ENCODE measurements at regions not wholly inside any gene's neighbourhood (a gene's known extent, or its start where the extent isn't known, plus 50 kb on each side); places are given as distances from the start of the nearest gene placed in this dataset.
"Not testable (repeated sequence)": the region's sequence is repeated elsewhere in the genome, so short reads cannot be mapped to it uniquely, and the experiment has no call there.

DNA sequence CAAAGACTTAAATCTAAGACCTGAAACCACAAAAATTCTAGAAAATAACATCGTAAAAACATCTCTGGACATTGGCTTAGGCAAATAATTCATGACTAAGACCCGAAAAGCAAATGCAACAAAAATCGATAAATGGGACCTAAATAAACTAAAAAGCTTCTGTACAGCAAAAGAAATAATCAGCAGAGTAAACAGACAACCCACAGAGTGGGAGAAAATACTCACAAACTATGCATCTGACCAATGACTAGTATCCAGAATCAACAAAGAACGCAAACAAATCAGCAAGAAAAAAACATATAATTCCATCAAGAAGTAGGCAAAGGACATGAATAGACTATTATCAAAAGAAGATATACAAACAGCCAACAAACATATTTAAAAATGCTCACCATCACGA, 749.4 kb downstream of the PLOD2 start:
- DNase-seq (ENCODE audit: low read depth): no peak

DNA sequence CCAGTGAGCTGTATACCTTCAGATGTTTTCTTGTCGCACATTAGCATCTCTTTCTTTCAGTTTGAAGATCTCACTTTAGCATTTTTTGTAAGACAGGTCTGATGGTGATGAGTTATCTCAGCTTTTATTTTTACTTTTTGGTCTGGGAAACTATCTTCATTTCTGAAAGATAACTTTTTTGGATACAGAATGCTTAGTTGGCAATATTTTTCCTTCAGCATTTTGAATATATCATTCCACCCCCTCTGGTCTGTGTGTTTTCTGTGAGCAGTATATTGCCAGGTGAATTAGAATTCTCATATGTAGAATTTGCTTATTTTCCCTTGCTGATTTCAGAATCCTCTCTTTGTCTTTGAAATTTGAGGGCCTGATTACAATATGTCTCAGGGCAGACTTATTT, 743.3 kb downstream of the PLOD2 start:
- no peak for DNase-seq (ENCODE audit: low read depth)

DNA sequence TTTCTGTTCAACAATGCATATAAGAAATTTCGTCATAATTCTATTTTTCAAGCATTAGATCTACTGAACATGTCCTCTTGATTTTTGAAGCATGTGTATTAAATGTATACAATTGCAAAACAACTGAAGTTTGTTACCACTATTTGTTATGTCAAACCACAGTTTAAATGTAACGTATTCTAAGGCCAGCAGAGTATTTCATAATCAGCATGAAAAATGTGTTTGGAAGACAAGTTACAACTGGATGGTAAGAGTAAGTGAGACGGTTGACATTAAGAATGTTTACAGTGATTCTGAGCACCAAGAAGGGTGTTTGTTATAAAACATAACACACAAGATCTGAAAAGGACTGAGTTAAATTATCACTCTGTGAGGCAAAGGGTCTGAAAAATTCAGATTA, 738.4 kb downstream of the PLOD2 start:
- DNase-seq (ENCODE audit: low read depth): no peak

GRCh38 chr3:145427355-145427754, 733.6 kb downstream of the PLOD2 start:
- no peak for DNase-seq (ENCODE audit: low read depth)

DNA sequence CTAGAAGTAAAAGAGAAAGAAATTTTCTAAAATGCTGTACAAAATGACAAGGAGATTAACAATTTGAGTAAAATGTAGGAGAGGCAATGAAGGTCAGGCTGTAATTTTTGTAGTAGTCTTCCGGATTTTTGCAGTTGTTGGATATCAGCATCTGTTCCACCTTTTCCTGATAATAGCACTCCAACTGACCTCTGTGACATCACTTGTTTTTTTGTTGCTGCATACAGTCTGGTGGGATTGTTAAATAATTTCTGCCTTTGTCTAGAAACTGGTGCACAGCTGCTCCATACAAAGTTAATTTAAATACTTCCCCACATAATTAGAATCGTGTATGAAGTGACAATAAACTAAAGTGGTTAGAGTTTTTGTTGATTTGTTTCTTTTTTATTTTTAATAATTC, 731.4 kb downstream of the PLOD2 start:
- DNase-seq (ENCODE audit: low read depth): no peak

DNA sequence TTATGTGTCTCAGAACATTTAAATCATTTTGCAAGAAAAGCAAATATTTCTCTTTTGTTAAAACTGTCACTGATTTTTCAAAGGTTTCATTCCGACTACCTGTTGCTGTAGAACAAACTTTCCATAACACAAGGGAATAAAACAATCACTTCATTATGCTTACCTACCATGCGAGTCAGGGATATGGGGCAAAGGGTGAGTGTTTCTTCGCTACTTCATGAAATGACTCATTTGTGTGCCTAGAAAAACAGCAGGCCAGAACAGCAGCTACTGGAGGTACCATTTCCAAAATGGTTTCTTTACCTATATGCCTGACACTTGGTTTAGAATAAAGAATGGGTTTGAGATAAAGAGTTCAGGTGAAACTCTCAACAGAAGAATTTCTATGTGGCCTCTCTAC, 712.5 kb downstream of the PLOD2 start:
- no peak for DNase-seq (ENCODE audit: low read depth)

DNA sequence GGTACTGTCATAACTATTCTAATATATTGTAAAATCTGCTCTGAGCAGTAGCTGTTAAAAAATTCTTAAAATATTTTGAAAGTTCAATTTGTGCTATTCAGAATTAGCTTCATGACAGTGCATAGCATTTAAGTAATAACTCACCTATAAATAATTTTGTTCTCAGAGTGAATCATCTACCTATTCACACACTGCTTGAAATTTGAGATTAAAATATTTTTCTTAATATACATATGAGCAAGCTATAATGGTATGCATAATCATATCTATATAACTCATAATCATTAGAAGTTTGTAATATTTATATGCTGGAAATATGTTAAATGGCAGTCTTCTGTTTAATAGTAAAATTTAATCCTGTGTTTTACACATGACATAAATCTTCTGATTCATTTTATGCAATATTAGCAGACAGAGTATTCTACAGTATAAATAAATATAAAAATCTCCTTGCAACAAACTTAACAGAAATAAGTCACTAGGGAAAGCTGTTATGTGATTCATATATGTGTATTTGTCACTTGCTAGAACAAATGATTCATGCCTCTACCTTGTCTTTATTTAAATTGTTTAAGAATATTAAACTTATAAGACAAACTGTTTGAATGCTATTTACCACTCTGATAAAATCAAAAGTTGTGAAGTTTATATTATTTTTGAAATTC, 710.8 kb downstream of the PLOD2 start:
- no peak for DNase-seq (ENCODE audit: low read depth)

- no peak for DNase-seq (ENCODE audit: low read depth)
These were observed 703.0 kb downstream of the PLOD2 start for GRCh38 chr3:145457825-145458552.

DNA sequence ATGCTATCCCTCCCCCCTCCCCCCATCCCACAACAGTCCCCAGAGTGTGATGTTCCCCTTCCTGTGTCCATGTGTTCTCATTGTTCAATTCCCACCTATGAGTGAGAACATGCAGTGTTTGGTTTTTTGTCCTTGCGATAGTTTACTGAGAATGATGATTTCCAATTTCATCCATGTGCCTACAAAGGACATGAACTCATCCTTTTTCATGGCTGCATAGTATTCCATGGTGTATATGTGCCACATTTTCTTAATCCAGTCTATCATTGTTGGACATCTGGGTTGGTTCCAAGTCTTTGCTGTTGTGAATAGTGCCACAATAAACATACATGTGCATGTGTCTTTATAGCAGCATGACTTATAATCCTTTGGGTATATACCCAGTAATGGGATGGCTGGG, 701.3 kb downstream of the PLOD2 start:
- DNase-seq (ENCODE audit: low read depth): not testable (repeated sequence)

DNA sequence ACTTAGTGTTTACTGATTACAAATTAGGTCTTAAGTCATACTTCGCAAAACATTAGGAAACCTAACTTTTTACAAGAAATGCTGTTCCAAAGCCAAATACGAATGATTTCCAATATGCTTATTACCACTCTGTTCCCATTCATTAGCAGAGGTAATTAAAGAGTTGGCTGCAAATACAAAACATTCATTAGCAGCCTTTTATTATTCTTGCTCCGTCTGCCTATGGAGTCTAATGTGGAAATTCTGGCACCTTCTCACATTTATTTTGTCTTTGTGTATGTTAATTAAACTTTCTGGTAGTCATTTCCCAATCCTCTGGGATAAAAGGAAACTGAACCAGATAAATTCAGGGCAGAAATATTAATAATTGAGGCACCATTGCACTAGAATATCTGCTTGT, 689.0 kb downstream of the PLOD2 start:
- DNase-seq (ENCODE audit: low read depth): no peak

DNA sequence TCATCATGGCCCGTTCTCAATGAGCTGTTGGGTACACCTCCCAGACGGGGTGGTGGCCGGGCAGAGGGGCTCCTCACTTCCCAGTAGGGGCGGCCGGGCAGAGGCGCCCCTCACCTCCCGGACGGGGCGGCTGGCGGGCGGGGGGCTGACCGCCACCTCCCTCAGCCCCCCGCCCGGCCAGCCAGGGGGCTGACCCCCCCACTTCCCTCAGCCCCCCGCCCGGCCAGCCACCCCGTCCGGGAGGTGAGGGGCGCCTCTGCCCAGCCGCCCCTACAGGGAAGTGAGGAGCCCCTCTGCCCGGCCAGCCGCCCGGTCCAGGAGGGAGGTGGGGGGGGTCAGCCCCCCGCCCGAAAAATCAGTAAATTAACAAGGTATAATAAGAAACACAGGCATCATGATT, 678.2 kb downstream of the PLOD2 start:
- not testable (repeated sequence) for DNase-seq (ENCODE audit: low read depth)

- DNase-seq (ENCODE audit: low read depth): no peak
These were observed 677.0 kb downstream of the PLOD2 start for GRCh38 chr3:145483992-145484391.

DNA sequence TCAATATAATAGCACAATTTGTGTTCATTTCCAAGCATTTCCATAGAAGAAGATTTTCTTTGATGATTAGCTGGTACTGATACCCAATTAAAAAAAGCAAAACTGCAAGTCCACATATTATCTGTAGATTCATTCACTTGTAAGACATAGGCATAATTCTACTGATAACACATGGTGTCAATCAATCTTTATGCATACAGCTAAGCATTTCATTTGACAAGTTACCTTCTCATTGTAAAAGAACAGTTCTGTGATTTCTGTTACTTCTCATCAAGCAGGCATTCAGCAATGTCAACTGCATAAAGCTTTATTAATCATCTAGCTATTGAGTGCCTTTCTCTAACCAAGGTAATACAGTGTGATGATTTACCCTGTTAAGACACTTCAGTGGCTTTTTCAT, 672.0 kb downstream of the PLOD2 start:
- DNase-seq (ENCODE audit: low read depth): no peak

DNA sequence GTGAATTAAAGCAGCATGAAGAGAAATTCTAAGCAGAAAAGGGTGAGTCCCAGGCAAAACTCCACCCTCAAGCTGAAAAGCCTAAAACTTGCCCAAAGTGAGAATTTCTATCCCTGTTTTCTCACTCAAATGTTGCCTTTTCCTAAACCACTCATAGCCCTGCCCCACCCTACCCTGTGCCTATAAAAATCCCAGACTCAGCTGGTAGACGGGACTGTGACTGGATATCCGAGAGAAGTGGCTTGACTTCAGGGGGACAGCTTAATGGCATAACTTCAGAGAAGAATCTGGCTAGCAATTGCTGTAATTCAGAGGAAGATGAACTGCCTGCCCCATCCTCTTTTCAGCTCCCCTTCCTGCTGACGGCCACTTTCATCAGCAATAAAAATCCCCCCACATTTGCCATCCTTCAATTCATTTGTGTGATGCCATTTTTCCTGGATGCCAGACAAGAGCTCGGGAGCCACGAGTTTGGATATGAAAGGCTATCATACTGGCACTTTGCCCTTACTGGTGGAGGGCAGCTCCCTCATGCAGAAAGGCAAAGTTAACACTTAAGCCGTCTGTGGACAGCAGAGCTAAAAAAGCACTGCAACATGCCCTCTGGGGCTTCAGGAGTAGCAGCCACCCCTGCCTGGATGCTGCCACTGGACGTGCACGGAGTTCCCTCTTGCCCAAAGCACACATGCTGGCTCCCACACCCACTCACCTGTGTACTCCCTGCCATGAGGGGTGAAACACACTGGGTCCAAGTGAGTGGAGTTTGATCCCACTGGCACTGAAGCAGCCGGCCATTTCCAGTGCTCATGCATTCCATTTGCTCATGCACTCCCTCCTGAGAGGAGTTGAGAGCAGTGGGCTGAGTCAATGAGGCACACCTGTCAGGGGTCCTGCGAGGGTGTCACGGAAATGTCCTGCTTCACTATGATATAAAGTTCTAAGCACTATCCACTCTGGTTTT, 670.6 kb downstream of the PLOD2 start:
- no peak for DNase-seq (ENCODE audit: low read depth)

- DNase-seq (ENCODE audit: low read depth): no peak
These were observed 668.5 kb downstream of the PLOD2 start for GRCh38 chr3:145492456-145492855.

DNA sequence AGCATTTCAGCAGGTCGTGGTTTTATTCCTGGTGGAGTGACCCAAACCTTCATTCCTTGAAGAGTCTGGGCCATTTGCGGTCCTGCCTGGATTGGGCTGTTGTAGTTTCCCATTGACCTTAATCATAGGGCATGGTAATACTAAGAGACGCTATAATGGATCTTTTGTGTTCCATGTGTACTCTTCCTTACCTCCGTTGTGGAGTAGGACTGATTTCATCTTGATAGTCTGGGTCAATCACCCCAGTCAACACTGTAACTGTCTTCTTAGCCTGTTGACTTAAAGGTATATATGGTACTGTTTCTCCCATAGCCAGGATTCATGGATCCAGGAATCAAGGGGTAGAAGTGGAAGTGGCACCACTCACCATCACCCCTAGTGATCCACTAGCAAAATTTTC, 643.6 kb downstream of the PLOD2 start:
- DNase-seq (ENCODE audit: low read depth): not testable (repeated sequence)

GRCh38 chr3:145518639-145519038, 642.3 kb downstream of the PLOD2 start:
- no peak for DNase-seq (ENCODE audit: low read depth)

GRCh38 chr3:145519398-145520047, 641.5 kb downstream of the PLOD2 start:
- DNase-seq (ENCODE audit: low read depth): no peak

DNA sequence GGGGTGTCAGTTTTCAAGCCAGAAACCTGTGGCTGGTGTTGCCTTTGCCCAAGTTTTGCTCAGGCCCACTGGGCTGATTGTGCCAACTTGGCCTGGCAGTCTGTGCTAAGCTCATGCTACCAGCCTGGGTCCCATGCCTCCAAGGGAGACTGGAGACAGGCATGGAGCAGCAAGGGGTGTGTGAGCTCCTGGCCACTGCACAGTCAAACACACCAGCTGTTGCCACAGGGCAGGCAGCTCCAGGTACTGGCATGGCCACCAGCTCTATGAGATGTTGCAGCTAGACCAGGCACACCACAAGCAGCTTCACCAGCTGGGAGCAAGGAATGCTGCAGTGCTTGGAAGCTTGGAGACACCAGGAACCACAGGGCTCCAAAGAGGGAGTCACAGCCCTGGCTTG, 638.8 kb downstream of the PLOD2 start:
- no peak for DNase-seq (ENCODE audit: low read depth)

- no peak for DNase-seq (ENCODE audit: low read depth)
These were observed 637.9 kb downstream of the PLOD2 start for GRCh38 chr3:145522893-145523651.

- no peak for DNase-seq (ENCODE audit: low read depth)
These were observed 629.4 kb downstream of the PLOD2 start for GRCh38 chr3:145531548-145531947.

Measured in RPMI7951 (cell line).